ACC112 (cell line): ENCODE measurements at regions not wholly inside any gene's neighbourhood (a gene's known extent, or its start where the extent isn't known, plus 50 kb on each side); places are given as distances from the start of the nearest gene placed in this dataset.
"Not testable (repeated sequence)": the region's sequence is repeated elsewhere in the genome, so short reads cannot be mapped to it uniquely, and the experiment has no call there.

Experiments used
- H2AFZ ChIP-seq: fragments of 200-600 bp; sonication (generic); one replicate; pipeline ENCODE4 v1.6.0; 2017; ENCODE audit warnings: antibody characterized with exemption, low read length; ENCODE audit not compliant: unreplicated experiment
- H3K27ac ChIP-seq: fragments of 200-600 bp; sonication (generic); 2 replicates; pipeline ENCODE4 v1.5.1; 2014; ENCODE audit warnings: low read depth, mild to moderate bottlenecking, antibody characterized with exemption, low read length, moderate library complexity
- H3K27me3 ChIP-seq: fragments of 200-600 bp; sonication (generic); 2 replicates; pipeline ENCODE4 v1.6.1; 2014; ENCODE audit warnings: mild to moderate bottlenecking, antibody characterized with exemption, low read length, moderate library complexity, mixed read lengths; ENCODE audit not compliant: insufficient read depth
- H3K36me3 ChIP-seq: fragments of 200-600 bp; sonication (generic); 2 replicates; pipeline ENCODE4 v1.6.1; 2016; ENCODE audit warnings: mild to moderate bottlenecking, antibody characterized with exemption, low read length, moderate library complexity, mixed read lengths; ENCODE audit not compliant: insufficient read depth
- H3K4me1 ChIP-seq: fragments of 200-600 bp; sonication (generic); one replicate; pipeline ENCODE4 v1.6.1; 2016; ENCODE audit warnings: low read length, mixed read lengths; ENCODE audit not compliant: insufficient read depth, unreplicated experiment, control insufficient read depth
- H3K4me3 ChIP-seq: fragments of 200-600 bp; sonication (generic); 2 replicates; pipeline ENCODE4 v1.5.1; 2014; ENCODE audit warnings: mild to moderate bottlenecking, low read depth, low read length
- H3K79me2 ChIP-seq: fragments of 200-600 bp; sonication (generic); one replicate; pipeline ENCODE4 v1.6.0; 2016; ENCODE audit warnings: low read length; ENCODE audit not compliant: control insufficient read depth, unreplicated experiment, insufficient read depth

DNA sequence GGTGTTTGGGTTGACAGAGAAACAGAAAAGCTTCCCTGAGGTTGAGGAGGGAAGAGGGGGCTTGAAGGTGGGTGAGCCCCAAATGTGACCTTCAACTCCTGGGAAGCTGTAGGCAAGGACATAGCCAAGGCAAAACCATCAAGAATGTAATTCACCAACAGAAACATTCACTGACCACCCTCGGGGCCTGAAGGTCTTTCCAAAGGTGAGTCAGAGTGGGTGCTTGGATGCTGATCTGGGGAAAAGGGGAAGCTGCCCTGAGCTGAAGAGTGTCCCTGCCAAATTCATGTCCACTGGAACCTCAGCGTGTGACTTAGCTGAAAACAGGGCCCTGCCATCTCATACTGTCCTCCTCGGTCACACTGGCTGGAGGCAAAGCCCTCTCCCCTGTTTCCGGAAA is 234.2 kb upstream of the SULF2 start:
- H3K79me2 ChIP-seq: no peaks in the 10 kb centered on the region
- no peaks in the 10 kb centered on the region for H3K27me3 ChIP-seq
- H3K27ac ChIP-seq: no peak overlapping the region
- H3K4me3 ChIP-seq: no peak overlapping the region
- H3K4me1 ChIP-seq: peaks cover 3% of the 10 kb centered on the region
- H2AFZ ChIP-seq: no peak overlapping the region
- H3K36me3 ChIP-seq: no peaks in the 10 kb centered on the region

DNA sequence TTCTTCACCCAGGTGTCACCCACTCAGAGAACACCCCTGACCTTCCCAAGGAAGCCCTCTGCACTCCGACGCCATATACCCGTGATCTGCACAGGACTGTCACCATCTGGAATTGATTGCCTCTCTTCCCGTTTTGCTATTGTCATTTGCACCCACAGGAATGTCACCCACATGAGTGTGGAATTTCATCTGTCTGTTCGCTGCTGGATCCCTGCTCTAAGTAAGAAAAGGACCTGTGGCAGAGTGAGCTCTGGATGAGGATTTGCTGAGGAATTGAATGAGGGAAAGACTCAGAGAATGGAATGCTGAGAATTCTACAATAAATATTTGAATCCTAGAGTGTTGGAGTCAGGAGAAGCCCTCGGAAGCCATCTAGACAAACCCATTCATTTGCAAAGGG is 233.6 kb upstream of the SULF2 start:
- not testable (repeated sequence) for H3K36me3 ChIP-seq, H3K4me1 ChIP-seq, H3K27me3 ChIP-seq, H3K4me3 ChIP-seq, H2AFZ ChIP-seq, H3K27ac ChIP-seq, H3K79me2 ChIP-seq

GRCh38 chr20:48017992-48018391 is 232.7 kb upstream of the SULF2 start:
- no peak overlapping the region for H2AFZ ChIP-seq
- H3K4me3 ChIP-seq: no peak overlapping the region
- no peaks in the 10 kb centered on the region for H3K36me3 ChIP-seq
- no peaks in the 10 kb centered on the region for H3K79me2 ChIP-seq
- H3K4me1 ChIP-seq: peaks cover 3% of the 10 kb centered on the region
- no peaks in the 10 kb centered on the region for H3K27me3 ChIP-seq
- no peak overlapping the region for H3K27ac ChIP-seq

GRCh38 chr20:48017509-48017908 is 232.2 kb upstream of the SULF2 start:
- H2AFZ ChIP-seq: no peak overlapping the region
- H3K79me2 ChIP-seq: no peaks in the 10 kb centered on the region
- no peaks in the 10 kb centered on the region for H3K36me3 ChIP-seq
- no peaks in the 10 kb centered on the region for H3K27me3 ChIP-seq
- no peak overlapping the region for H3K27ac ChIP-seq
- H3K4me1 ChIP-seq: peaks cover 3% of the 10 kb centered on the region
- H3K4me3 ChIP-seq: no peak overlapping the region

DNA sequence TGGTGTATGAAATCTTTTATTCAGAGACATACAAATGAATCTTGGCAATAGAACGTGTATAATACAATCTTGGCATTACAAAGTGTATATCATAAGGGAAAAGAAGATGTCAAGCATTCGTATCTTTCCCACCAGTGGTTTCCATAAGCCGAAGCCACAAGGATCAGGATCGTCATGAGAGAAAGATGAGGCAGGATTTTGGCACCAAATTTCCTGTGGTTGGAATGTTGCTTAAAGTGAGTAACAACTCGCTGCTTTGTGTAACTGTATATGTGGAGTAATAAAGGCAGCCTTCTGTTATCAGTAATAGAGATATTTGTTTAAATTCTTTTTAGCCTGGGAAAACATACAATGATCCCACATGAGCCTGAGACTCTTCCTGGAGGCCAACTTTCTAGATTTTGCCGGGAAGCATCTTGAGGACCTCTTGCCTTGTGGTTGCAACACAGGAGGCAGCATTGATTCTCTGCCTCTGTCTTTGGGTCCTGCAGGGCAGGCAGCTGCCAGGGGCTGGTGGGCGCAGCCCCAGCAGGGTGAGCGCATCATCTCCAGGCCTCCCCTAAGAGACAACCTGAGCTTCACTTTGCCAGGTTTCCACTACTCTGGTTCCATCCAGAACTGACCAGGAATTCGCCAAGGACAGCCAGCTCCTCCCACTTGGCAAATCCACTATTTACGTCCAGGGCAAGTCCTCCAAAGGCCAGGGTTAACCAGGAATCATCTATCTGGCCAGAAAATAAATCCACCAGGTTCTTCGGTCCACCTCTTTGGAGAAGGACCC is 230.9 kb upstream of the SULF2 start:
- Histone ChIP-seq H3K79me2 (no peaks in the 10 kb centered on the region), H3K4me3 (no peak overlapping the region), H3K27ac (peak overlapping the region; percentile 52), H3K36me3 (no peaks in the 10 kb centered on the region), H3K4me1 (peaks cover 3% of the 10 kb centered on the region), H3K27me3 (no peaks in the 10 kb centered on the region), H2AFZ (no peak overlapping the region)

DNA sequence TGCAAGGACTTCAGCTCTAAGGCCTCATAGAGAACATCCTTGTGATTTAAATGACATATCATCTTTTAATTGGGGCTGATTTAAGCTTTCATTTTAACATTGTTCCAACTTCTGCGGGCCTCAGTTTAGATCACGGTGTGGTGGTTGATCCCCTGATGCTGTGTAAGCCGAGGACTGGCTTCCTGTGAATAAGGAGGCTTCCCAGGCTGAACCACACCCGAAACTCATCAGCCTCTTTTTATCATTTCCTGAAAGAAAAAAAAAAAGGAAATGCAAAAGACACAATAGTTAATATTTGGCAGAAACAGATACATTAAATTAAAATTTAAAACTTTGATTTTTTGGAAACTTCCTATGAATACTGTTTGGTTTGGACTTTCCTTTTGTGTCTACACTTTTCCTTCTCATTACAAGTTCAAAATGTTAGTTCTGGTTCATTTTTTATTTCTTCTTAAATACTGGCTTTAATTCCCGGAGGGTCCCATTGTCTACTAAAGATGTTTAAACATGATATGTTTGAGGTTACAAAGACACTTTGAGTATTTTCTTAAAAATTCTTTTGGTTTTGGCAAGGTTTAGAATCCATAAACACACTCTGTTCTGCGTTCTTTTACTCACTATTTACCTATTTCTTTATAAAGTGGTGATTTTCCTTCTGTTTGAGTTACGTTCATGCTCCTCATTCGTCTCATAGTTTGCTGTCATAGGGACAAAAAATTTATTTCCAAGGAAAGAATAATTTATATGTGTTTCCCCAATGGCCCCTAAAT is 230.0 kb upstream of the SULF2 start:
- Histone ChIP-seq H3K4me1 (peaks cover 3% of the 10 kb centered on the region), H3K27me3 (no peaks in the 10 kb centered on the region), H3K36me3 (no peaks in the 10 kb centered on the region), H3K79me2 (no peaks in the 10 kb centered on the region), H3K4me3 (no peak overlapping the region), H2AFZ (no peak overlapping the region), H3K27ac (peak overlapping the region; percentile 52)

GRCh38 chr20:48012401-48012974 is 227.2 kb upstream of the SULF2 start:
- H3K79me2 ChIP-seq: no peaks in the 10 kb centered on the region
- H3K27me3 ChIP-seq: no peaks in the 10 kb centered on the region
- no peak overlapping the region for H3K27ac ChIP-seq
- H3K36me3 ChIP-seq: no peaks in the 10 kb centered on the region
- H2AFZ ChIP-seq: no peak overlapping the region
- no peak overlapping the region for H3K4me3 ChIP-seq
- H3K4me1 ChIP-seq: peaks cover 5% of the 10 kb centered on the region

DNA sequence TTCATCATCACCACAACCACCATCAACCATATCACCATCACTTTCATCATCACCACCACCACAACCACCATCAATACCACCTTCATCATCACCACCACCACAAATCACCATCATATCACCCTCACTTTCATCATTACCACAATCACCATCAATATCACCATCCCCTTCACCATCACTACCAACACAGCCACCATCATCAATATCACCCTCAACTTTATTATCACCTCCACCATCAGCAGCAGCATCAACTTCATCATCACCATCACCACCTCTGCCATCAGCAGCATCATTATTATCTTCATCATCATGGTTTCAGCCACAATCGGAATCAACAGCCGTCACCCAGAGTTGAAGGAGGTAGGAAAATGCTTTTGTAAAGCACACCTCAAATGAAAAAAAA is 225.7 kb upstream of the SULF2 start:
- Histone ChIP-seq H3K4me1 (peaks cover 5% of the 10 kb centered on the region), H3K4me3 (no peak overlapping the region), H3K27ac (no peak overlapping the region), H3K36me3 (no peaks in the 10 kb centered on the region), H3K27me3 (no peaks in the 10 kb centered on the region), H3K79me2 (no peaks in the 10 kb centered on the region), H2AFZ (no peak overlapping the region)

DNA sequence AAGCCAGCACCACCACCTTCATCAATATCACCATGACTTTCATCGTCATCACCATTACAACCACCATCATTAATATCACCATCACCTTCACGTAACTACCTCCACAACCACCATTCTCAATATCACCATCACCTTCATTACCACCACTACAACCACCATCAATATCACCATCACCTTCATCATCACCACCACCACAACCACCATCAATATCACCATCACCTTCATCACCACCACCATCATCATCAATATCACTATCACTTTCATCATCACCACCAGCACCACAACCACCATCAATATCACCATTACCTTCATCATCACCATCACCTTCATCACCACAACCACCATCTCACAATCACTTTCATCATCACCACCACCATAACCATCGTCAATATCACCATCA is 225.3 kb upstream of the SULF2 start:
- Histone ChIP-seq H3K4me3 (no peak overlapping the region), H3K36me3 (no peaks in the 10 kb centered on the region), H2AFZ (no peak overlapping the region), H3K27ac (no peak overlapping the region), H3K79me2 (no peaks in the 10 kb centered on the region), H3K27me3 (no peaks in the 10 kb centered on the region), H3K4me1 (peaks cover 3% of the 10 kb centered on the region)

GRCh38 chr20:48008850-48009515 is 223.7 kb upstream of the SULF2 start:
- no peaks in the 10 kb centered on the region for H3K36me3 ChIP-seq
- no peaks in the 10 kb centered on the region for H3K79me2 ChIP-seq
- H3K4me1 ChIP-seq: peaks cover 2% of the 10 kb centered on the region
- H2AFZ ChIP-seq: no peak overlapping the region
- H3K4me3 ChIP-seq: no peak overlapping the region
- no peaks in the 10 kb centered on the region for H3K27me3 ChIP-seq
- peak overlapping the region; percentile 27; the same call in 1 of the 2 replicates for H3K27ac ChIP-seq
